Right renal pelvis (tissue), 4 donors: ENCODE measurements at regions not wholly inside any gene's neighbourhood (a gene's known extent, or its start where the extent isn't known, plus 50 kb on each side); places are given as distances from the start of the nearest gene placed in this dataset.

ENCODE experiments used
- DNase-seq, 4 donors: peaks; one replicate each; pipeline ENCODE4 v3.0.0-alpha.2; 2013; ENCODE audit warnings: low read depth in 4 of 4, low spot score in 3 of 4, missing footprints in 1 of 4

- no peak for DNase-seq
Measured at GRCh38 chr14:95413289-95414215, 93.8 kb upstream of the CLMN start.

DNA sequence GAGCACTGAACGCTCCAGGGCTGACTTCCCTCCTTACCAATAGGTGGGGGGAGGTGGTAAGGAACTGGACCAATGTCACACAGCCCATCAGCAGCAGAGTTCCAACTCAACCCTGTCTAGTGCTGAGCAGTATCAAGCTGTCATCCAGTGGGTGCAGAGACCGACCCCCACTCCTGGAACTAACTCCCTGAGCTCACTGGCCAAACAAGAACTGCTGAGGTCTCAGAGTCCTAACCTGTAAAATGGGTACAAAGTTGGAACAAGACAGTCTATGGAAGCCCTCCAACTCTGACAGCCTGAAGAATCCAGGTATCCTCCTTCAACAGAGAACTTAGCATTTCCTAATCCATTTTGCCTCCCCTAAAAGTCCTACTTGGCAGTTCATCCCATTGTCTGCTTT is 91.1 kb upstream of the CLMN start:
- DNase-seq: no peak

DNA sequence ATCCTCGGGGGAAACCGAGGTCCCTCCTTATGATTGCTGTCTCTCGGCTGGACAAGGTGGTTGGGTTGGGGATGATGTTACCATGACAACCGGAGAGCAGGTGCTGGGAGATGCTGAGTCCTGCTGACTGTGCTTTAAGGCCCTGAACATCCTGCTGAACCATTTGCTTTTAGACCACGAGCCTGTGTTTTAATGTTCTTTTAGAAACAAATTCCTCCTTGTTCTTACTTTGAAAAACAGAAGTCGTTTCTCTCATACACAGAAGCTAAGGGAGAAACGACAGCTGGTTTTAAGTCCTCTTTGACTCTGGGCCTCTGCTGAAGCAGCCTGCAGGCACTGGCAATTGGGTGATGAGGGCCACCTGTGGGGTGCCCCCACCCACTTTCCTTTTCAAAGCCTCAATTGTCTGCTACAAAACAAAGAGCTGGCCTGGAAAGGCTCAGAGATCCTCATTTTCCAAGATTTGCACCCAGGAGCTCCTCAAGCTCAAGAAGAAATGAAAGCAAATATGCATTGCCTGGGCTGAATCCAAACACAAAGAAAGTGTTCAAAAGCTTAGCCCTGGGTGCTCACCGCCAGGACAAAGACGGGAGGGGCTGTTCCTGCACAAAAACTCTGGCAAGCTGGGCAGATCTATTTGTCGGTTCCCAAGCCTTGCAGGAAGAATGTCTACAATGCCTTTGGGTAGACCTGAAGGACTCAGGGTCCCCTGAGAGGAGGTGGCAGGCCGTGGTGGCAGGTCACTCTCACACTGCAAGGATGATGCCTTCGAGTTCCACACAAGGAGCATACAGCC is 90.0 kb upstream of the CLMN start:
- no peak for DNase-seq

DNA sequence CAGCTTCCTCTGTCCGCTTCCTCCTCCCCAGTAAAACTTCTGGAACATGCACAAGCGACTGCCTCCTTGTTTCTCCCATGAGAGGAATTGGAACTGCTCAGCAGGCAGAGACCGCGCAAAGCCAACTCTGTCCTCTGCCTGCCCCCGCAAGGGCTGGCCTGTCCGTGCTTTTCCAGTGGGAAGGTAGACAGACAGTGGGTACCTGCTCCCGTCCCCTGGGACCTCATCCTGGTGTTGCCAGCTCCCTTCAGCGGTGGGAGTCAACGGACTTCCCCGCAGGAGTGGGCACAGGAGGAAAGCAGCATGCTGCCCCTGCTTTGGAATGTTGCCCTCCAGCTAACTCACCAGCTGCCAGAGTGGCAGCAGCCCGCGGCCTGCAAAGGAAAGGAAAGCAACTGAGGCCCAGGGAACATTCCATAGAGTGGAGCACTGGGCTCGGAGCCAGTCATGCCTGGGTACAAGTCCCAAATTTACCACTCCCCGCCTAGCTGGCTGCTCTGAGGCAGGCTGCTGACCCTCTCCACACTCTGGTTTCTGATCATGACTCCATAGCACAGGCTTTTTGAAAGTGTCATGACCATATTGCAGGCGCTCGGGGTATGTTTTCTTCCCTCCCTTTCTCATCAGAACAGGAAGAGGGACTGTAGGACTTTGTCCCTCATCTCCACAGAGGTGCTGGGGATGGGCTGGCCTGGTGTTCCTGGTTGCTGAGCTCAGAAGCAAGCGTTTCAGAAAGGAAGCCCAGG is 89.2 kb upstream of the CLMN start:
- no peak for DNase-seq

DNA sequence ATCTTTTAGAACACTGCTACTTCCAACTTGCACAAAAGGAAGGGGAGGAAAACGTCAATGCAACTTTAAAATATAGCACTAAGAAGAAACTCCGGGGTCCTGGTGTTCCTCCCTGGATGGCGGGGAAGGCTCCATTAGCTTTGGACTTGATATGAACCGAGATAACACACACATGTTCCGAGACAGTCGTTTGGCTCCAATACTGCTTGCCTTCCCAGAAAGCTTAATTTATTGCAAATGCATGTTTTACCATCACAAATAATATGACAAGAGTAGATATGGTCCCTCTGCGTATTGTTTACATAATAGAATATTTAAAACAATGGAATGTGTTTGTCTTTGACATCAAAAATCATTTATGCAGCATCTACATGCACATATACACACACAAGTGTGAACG is 87.6 kb upstream of the CLMN start:
- no peak for DNase-seq

DNA sequence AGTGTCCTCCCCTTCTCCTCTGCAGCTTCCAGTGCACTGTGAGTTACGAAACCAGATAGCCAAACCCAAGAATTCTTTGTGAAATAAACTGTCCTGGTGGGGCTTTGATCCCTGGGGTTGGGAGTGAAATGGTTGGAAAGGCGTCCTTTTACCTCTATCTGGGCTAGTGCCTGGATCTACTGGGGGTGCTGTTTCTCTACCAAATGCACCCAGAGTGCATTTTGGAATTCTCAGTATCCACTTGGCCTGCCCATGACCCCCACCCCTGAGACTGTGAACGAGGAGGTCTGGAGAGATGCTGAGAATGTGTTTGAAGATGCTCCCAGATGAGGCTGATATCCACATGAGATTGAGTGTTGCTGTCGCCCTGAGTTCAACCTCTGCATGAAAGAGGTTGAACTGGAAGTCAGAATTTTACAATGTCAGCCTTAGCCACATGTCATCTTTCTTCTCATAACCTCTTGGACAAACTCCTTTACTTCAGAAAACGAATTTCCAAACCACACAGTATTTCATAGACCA is 87.1 kb upstream of the CLMN start:
- no peak for DNase-seq

- no peak for DNase-seq
Measured at GRCh38 chr14:95404583-95404982, 84.9 kb upstream of the CLMN start.

- DNase-seq: no peak
Measured at GRCh38 chr14:95402578-95402977, 82.9 kb upstream of the CLMN start.

GRCh38 chr14:95402176-95402575 is 82.5 kb upstream of the CLMN start:
- no peak for DNase-seq

DNA sequence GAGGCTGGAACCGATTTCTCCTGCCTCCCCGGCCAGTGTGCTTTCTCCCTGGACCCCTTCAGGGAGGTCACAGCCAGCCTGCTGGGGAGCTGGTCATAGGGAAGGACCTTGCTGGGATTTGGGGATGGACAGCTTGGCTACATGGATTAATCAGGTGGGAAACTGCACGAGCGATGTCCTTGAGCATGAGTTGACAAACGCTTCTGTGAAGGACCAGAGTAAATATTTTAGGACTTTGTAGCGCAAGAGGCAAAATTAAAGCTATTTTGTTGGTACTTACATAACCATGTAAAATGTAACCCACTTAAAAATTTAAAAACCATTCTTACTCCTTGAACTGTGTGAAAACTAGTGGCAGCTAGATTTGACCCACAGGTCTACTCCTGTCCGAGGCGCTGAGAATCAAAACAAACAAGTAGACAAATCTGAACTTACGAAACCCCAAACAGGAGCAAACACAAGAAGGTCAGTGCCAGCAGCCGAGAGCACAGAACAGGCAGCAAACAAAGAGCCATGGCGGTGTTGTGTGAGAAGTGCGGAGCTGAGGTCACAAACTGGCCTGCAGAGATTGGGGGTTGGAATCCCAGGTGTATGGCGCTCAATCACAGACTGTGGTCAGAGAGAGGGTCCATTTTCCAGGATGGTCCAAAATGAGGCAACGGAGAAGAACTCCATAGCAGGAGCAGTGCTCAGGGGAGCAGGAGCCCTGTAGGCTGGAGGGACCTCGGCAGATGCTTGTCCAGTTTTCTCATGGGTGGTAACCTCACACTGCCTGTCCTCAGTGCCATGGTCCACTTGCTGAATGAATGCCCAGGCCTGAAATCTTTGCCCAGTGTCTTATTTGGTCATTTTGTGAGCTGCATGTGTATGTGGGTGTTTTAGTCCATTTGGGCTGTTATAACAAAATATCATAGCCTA is 79.2 kb upstream of the CLMN start:
- no peak for DNase-seq

DNA sequence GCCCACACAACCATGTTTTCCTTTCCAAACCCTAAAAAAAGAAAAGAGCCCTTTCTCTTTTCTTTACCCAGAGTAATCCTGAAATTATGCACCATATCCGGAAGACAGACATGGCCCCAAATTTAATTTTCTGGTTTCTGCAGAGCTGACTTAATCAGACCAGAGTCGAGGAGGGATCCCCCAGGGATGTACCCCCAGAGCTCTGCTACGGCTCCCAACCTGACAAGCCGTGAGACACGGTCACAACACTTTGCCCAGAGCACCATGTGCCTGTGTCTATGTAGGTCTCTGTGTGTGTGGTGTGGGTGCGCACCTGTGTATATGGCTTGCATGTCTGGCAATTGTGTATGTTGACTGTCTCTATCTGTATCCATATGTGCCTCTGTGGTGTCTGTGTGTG is 77.6 kb upstream of the CLMN start:
- DNase-seq: no peak

DNA sequence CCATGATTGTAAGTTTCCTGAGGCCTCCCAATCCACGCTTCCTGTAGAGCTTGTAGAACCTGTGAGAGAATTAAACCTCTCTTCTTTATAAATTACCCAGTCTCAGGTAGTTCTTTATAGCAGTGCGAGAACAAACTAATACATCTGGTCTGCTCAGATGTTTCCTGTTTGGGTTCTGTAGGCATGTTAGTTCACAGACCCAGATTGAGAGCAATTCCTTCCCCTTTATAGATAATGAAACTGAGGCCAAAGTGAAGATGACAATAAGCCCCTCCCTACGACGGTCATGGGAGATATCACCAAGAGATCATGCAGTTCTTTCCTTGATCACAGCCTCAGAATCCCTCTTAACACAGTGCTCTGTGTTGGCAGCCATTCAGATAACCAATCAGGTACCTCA is 76.5 kb upstream of the CLMN start:
- DNase-seq: no peak

DNA sequence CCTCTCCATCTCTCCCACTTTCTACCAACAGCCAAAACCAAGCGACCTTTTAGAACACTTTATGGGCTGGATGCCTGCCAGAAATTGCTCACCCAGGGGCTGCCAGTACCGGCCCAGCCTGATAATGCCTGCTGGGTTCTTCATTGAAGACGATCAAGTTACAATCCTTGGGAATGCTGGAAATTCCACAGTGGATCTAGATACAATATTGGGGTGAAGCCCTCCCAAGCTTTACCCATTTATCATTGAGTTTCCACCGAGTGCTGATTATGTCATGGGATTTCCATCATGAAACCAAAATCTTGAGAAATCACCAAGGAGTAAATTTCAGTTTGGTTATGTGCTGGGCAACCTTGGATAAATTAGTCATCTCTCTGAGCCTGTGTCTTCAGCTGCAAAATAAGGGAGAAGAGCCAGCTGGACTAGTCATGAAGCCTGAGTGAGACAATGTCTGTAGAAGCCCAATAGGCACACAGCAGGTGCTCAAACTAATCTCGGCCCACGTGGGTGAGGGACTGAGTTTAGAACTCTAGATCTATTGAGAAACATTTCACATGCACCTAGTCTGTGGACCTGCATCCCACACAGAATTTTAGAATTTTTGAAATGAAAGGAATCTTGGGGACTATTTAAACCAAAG is 75.5 kb upstream of the CLMN start:
- no peak for DNase-seq

DNA sequence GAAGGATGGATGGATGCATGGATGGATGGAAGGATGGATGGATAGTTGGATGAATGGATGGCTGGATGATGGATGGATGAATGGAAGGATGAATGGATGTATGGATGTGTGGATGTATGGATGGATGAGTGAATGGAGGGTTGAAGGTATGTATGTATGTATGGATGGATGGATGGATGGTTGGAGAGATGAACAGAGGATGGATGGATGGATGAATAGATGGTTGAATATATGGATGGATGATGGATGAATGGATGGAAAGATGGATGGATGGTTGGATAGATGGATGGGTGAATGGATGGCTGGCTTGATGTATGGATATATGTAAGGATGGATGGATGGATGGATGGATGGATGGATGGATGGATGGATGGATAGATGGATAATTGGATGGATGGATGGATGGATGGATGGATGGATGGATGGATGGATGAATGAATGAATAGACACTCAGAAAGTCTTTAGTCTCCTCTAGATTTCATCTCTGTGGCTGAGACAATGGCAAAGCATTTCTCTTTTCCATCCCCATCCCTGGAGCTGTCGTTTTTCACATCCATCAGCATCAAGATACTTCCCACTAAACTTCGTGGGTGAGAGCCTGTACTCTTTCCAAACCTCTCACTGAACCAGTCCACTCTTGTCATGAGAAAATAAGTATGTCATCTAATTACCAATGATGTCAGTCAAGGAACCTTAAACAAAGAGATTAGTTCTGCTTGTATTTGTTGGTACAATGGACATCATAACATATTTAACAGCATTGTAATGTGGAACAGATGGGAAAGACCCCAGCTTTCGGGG is 74.8 kb upstream of the CLMN start:
- no peak for DNase-seq

- DNase-seq: no peak
Measured at GRCh38 chr14:95392841-95393240, 73.1 kb upstream of the CLMN start.

DNA sequence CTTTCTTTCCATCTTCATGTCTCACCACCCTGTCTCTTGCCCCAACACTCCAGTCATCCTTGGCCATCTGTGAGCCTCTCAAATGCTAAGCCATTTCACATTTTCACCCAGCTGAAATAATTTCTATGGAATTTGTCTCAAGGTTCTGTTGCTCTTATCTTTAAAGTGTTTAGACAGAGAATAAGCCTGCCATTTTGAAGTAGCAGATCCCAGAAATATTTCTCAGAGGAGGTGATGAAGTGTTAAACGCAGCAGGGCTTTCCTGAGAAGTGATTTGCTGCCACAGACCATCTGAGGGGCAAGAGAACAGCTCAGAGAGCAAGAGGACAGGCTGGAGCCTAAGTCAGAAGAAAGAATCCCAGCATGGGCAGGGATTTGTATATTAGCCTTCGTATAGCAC is 71.6 kb upstream of the CLMN start:
- DNase-seq: no peak

DNA sequence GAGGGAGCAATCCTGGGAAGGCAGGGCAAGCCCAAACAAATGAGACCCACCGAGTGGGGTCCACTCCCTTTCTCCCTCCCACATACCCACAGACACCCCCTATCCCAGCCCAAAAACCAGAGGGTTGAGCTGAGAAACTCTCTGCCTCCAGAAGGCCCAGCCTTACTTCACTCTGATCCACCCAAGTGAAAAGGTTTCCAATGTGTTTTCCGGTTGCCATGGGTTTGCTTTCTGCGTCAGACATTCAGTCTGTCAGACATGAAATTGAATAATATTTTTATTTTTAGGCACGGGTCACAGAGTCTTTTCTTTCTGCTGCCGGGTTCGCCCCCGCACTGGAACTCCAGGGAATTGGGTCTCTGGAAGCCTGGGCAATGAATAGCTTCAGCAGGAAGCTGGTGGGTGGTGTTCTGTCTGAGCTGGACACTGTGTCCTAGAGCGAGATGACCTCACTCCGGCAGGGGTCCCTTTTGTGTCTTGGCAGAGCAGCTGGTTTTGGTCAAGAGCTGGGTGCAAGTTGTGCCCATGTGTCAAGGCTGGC is 69.8 kb upstream of the CLMN start:
- no peak for DNase-seq

DNA sequence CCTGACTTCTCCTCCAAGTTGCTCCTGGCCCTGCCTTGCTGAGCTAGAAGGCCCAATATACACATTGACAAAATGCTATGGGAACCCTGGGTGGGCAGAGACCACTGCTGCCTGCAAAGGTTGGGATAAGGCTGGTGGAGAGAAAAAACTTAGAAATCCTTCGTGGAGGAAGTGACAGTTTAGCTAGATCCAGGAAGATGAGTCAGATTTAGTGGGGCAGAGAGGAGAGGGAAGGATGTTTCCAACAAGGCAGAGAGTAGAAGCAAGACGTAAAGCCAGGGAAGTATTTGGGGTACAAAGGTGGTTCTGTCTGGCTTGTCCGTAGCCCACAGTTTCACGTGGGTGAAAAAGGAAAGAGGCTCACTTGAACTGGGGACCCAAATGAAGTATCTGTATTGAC is 69.0 kb upstream of the CLMN start:
- no peak for DNase-seq
